ENCODE measurements at regions not wholly inside any gene's neighbourhood (a gene's known extent, or its start where the extent isn't known, plus 50 kb on each side); places are given as distances from the start of the nearest gene placed in this dataset.

DNA sequence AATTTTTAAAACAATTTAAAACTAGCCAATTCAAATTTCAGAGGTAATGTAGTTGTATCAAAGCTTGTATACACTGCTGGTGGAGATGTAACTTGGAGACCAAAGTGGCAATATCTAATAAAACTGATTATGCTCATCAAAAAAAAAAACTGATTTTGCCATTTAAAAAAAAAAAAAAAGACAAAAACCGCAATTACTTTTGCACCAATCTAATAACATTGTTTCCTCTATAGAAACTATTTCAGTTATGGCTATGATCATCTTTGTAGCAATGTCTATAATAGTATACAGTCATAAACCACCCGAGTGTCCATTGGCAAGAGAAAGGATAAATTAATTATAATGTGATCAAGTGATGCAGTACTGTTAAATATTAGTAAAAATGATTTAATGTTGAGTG is 149.3 kb upstream of the SEMA6D start:
- H3K27me3 ChIP-seq (ENCODE audit: insufficient read depth, low read length), result no peaks in the 10 kb centered on the region
- no peaks in the 10 kb centered on the region; a peak in 1 of 7 replicates for H3K36me3 Mint-ChIP-seq (ENCODE audit: insufficient read depth in 1 of 3, low read depth in 3 of 3)
- H3K4me3 Mint-ChIP-seq, result no peak overlapping the region
- H3K9me3 Mint-ChIP-seq, result no peaks in the 10 kb centered on the region
- H3K56ac ChIP-seq (ENCODE audit: insufficient read length, low read depth, low read length), result no peak overlapping the region
- no peak overlapping the region for H2BK12ac ChIP-seq (ENCODE audit: insufficient read length, low read depth, low read length)
- H3K27ac ChIP-seq (ENCODE audit: insufficient read length, low read depth, low read length), result no peak overlapping the region
- H2BK120ac ChIP-seq (ENCODE audit: low read depth, low read length, poor library complexity, severe bottlenecking), result no peak overlapping the region
- H3K4me2 ChIP-seq (ENCODE audit: insufficient read depth, insufficient read length, low read length), result no peak overlapping the region
- H3K4me1 Mint-ChIP-seq, result peaks cover 4 to 5% of the 10 kb centered on the region in 2 experiments; a peak in 2 of 4 replicates
- no peak overlapping the region for H3K27ac Mint-ChIP-seq
- no peak overlapping the region for H2AK5ac ChIP-seq (ENCODE audit: insufficient read length, low read length)
- H2BK15ac ChIP-seq (ENCODE audit: low read depth, low read length), result no peak overlapping the region
- no peaks in the 10 kb centered on the region for H3K27me3 Mint-ChIP-seq (ENCODE audit: low read depth)
- no peak overlapping the region for H4K8ac ChIP-seq (replicated peaks; ENCODE audit: insufficient read length, low read depth, low read length)
- no peak overlapping the region for H2AFZ ChIP-seq (ENCODE audit: low read length)
- no peak for DNase-seq
- H2BK5ac ChIP-seq (ENCODE audit: insufficient read length, low read length), result no peak overlapping the region
- H3T11ph ChIP-seq (ENCODE audit: low read length), result no peak overlapping the region
- H4K5ac ChIP-seq (ENCODE audit: insufficient read length, low read depth, low read length), result no peak overlapping the region
- H3K23me2 ChIP-seq (ENCODE audit: insufficient read length, low read depth, low read length, poor library complexity, severe bottlenecking), result no peaks in the 10 kb centered on the region
- no peak overlapping the region for H3K18ac ChIP-seq (ENCODE audit: insufficient read length, low read depth, low read length)
- H3K79me1 ChIP-seq (ENCODE audit: insufficient read depth, low read depth, low read length, poor library complexity, severe bottlenecking), result no peaks in the 10 kb centered on the region
- no peaks in the 10 kb centered on the region for H3K4me1 ChIP-seq (ENCODE audit: insufficient read depth, low read length)
- no peak overlapping the region for H3K9ac ChIP-seq (ENCODE audit: extremely low read depth, insufficient read length, low read length)
- no peak overlapping the region for H4K91ac ChIP-seq (ENCODE audit: insufficient read length, low read depth, low read length)
- no peak overlapping the region for H2BK20ac ChIP-seq (ENCODE audit: low read depth, low read length, poor library complexity, severe bottlenecking)
- WGBS (ENCODE audit: extremely low coverage, insufficient read length, low lambda C conversion rate), result no CpG with 5 or more reads among the region's 2 CpGs
- H4K20me1 ChIP-seq (ENCODE audit: control insufficient read depth, insufficient read depth, insufficient read length), result no peaks in the 10 kb centered on the region
- H3K14ac ChIP-seq (ENCODE audit: insufficient read depth, low read length), result no peak overlapping the region
- TF ChIP-seq, protein P1, sequence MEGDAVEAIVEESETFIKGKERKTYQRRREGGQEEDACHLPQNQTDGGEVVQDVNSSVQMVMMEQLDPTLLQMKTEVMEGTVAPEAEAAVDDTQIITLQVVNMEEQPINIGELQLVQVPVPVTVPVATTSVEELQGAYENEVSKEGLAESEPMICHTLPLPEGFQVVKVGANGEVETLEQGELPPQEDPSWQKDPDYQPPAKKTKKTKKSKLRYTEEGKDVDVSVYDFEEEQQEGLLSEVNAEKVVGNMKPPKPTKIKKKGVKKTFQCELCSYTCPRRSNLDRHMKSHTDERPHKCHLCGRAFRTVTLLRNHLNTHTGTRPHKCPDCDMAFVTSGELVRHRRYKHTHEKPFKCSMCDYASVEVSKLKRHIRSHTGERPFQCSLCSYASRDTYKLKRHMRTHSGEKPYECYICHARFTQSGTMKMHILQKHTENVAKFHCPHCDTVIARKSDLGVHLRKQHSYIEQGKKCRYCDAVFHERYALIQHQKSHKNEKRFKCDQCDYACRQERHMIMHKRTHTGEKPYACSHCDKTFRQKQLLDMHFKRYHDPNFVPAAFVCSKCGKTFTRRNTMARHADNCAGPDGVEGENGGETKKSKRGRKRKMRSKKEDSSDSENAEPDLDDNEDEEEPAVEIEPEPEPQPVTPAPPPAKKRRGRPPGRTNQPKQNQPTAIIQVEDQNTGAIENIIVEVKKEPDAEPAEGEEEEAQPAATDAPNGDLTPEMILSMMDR (conservative IDR thresholded peaks at IDR 0.05), result no peak
- H3K79me2 ChIP-seq (ENCODE audit: insufficient read depth, low read length), result no peaks in the 10 kb centered on the region
- H3K9me3 ChIP-seq (ENCODE audit: control insufficient read depth, low read depth, low read length), result no peaks in the 10 kb centered on the region
- H3K23ac ChIP-seq (ENCODE audit: insufficient read length, low read depth, low read length), result no peak overlapping the region
- H3K4ac ChIP-seq (ENCODE audit: low read depth, low read length), result no peak overlapping the region

All from H9 (cell line).